HUDEP-2 (cell line): ENCODE measurements at regions not wholly inside any gene's neighbourhood (a gene's known extent, or its start where the extent isn't known, plus 50 kb on each side); places are given as distances from the start of the nearest gene placed in this dataset.
"Not testable (repeated sequence)": the region's sequence is repeated elsewhere in the genome, so short reads cannot be mapped to it uniquely, and the experiment has no call there.

ENCODE experiments used
- DNase-seq, 76 experiments: peaks; one replicate each; lab custom pipeline; 2025; ENCODE audit not compliant: unreplicated experiment in 76 of 76; lab: John Stamatoyannopoulos, UW

DNA sequence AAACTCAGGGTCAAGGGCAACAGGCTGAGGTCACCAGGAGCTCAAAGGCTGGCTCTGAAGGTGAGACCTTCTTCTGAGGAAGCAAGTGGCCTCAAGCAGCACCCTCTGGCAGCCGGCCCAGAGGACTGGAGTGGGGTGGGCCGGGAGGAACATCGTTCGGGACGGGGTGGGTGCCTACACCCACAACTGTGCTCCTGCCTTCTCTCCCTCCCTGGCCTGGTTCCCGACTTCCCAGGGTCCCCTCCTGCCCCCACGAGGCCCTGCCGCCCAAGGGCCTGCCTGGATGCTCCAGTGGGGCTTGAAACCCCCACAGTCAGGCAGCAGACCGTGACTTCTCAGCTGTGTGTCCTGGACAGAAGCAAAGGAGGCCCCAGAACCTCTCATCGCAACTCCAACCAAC lies 195.7 kb downstream of the IGLL1 start:
- DNase-seq, result no peak

DNA sequence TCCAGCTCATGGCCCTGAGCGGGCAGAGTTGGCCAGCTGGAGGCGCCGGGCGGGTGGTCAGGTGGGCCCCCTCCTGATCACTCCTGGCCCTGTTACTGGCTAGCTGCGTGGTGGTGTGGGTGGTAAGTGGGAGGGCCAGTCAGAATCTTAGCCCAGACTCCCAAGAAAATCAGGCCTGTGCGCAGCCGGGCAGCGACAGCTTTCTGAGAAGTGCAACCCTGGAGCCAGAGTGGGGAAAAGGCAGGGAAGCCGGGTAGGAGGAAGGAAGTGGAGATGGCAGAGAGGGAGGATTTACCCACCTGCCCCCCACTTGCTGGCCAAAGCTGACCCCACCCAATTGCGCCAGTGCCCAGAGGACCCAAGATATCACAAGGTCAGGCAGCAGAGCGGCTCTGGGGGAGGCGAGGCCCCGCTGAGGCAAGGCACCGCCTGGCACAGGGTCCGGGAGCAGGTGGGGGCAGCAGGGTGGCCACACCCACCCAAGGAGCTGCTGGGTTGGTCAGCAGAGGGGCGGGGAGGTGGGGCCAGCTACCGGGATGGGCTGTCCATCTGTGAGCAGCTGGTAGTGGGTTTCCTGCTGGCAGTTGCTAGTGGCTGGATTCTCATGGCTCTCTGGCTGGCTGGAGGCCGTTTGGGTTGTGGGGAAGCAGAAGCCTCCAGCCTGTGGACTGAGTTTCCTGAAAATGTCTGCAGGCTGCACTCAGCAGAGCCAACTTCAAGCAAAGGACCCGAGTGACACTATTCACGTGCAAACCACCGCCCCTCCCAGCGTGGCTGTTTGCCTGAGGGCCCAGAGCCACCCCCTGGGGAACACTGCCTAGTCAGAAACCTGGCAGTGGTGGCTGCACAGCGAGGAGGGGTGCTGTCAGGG lies 196.4 kb downstream of the IGLL1 start:
- DNase-seq, result no peak

DNA sequence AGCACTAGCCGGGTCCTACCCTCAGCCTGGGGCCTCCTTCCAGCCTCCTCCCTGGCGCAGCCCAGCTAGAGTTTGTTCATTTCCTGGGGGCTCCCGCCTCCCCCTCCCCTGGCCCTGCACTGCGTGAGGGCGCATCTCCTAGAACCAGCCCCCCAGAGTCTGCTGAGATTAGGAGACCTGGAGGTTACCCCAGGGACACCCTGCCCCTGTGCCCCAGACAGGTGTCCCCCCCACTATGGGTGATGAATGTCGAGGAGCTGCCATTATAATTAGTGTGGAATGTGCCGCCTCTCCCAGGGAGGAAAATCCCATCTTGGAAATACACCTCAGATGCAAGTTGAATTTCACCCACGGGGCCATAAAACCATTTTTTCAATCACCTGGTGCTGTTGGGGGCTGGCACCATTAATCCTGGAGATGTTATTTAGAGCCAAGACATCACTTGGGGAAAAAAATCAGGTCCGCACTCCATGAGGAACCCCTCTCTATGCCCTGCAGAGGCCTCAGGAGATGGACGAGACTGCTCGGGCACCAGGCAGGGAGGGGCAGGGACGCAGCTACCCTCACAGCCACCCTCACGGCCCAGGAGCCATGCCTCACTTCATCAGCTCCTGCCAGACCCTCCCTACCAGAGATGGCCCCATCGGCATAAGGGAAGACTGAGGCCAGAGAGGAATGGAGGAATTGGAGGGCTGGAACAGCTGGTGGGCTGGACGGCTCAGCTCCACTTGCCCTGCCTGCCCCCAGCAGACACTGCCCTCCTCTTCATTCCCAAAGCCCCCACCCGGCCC lies 197.5 kb downstream of the IGLL1 start:
- DNase-seq, result no peak

DNA sequence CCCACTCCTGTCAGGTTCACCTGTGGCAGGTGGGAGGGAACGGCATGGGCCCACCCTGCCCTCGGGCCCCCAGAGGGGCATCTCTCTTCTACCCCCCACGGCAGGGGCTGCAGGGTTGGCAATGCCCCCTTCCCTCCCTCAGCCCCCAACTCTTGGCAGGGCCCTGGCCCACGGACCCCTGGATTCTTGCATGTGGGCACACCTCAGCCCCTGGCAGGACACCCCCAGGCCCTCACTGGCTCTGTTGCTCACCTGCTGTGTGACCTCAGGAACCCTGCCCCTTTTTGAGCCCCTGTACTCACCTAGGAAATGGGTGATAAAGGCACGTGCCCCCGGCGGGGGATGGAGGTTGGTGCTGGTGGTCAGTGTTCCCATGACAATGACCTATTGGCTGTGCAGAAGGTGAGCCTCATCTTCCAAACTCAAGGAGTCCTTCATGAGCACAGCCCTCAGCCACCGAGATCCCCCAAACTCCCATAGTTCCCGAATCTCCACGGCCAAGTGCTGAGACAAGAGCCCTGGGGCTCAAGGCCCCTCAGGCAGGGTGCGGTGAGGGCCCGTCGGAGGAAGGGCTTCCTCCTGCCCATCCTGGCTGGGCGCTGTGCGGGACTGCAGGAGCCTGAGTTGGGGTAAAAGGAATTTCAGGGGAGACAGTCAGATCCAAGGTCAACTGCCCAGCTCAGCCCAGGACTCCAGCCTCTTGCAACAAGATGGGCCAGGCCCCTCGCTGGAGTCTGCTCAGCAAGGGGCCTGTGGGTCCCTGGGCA lies 198.2 kb downstream of the IGLL1 start:
- DNase-seq, result no peak

DNA sequence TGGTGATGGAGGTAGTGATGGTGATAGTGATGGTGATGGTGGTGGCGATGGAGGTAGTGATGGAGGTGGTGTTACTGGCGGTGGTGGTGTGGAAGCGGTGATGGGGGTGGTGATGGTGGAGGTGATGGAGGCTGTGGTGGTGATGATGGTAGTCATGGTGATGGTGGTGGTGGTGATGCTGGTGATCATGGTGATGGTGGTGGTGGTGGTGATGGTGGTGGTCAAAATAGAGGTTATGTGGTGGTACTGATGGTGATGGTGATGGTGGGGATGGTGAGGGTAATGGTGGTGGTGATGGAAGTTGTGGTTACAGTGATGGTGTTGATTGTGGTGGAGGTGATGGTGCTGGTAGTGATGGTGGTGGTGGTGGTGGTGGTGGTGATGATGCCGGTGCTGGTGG lies 199.2 kb downstream of the IGLL1 start:
- DNase-seq, result no peak

DNA sequence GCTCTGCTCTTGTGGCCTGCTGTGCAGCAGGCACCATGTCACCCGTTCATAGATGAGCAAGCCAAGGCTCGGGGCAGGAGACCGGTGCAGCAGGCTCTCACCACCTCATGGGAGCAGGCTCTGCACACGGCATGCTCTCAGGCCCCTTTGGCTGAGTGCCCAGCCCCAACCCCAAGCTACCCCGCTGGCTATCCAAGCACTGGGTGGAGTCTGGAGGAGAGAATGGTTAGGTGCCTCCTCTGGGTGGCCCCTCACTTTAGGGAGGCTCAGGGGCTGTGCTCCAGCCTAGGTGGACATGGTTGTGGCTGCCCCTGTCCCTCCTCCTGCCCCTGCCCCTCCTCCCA lies 199.9 kb downstream of the IGLL1 start:
- peak in 1 of 76 experiments; percentile 5 for DNase-seq

DNA sequence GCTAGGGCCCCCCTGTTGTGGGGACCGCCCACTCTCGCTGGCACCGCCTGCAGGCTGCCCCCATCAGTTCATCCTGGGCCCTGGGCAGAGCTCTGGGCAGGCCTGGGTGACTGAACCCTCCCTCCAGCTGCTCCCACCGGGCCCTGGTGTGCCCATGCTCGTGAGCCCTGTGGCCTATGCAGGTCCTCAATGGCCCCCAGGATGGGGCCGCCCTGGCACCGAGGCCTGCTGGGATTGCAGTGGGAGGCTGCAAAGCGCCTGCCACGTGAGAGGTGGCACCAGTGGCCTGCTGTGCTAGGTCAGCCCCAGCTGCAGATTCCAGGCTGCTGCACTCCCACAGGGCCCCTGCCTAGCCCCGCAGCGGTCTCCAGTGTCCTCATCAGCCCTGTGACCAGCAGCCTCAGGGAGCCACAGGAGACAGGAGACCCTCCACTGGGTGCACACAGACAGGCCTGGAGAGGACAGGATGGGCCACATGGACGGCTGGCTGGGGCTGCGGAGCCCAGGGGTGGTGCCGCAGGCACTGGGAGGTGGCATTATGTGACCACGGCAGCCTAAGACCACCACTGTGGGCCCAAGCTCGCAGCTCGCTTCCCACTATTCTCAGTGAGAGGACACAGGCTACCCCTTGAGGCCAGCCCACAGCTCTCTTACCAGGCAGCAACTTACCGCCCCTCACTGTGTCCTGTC lies 199.4 kb downstream of the BCR start:
- DNase-seq, result not testable (repeated sequence)

DNA sequence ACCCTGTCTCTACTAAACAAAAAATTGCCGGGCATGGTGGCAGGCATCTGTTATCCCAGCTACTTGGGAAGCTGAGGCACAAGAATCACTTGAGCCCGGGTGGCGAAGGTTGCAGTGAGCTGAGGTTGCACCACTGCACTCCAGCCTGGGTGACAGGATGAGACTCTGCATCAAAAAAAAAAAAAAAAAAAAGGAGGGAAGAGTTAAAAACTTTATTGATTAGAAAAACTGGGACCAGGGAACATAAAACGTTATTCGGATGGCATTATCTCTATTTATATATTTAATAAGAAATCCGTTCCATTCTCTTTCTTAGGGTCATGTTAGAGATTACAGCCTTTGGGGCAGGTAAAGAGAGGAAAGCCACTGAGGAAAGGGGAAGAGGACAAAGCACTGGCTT lies 197.5 kb downstream of the BCR start:
- no peak for DNase-seq

DNA sequence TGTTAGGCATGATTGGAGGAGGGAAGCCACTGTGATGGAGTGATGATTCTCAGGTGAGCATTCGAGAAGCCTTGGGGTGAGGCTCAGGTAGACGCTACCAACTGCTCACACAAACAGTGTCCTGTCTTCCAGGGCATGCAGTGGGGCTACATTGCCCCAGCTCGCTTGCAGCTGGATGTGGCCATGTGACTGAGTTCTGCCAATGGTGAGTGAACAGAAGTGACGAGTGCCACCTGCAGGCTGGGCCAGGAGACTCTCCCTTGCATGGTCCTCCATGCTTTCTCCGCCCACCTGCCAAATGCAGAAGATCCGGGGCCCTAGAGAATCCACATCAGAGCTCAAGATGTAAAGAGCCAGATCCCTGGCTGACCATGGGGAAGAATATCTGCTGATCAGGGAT lies 195.9 kb downstream of the BCR start:
- DNase-seq, result peak in 33 of 76 experiments; percentile 2 to 40 (median 8)

DNA sequence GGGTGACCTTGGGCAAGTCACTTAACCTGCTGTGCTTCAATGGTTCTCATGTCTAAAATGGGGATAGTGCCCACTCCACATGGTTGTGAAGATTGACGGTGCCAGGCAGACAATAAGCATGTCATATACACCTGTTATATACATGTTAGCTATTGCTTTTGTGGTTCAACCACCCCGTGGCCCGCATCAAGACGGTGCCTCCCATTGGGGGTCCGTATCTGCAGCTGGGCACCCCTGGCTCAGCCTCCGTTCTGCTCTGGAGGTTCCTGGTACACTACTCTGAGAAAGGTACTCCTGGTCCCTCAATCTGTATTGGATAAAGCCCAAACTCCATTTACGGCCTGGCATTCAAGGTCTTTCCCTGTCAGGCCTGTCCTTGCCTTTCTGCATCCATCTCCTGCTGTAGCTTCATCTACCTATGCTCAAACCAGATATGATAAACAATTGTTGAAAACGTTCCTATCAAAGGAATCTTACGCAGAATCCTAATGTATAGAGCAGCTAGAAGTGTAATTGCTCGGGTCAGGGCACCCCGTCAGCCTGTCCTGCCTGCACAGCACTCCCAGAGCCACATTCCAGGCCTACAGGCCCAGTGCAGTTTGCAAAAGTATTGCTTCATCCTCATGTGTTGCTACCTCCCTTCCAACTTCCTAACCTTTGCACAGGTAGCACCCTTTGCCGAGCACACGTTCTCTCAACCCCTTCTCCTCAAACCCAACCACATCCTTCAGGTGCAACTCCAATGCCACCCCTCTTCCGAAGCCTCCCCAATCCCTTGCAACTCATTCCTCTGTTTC lies 194.9 kb downstream of the BCR start:
- DNase-seq, result no peak

DNA sequence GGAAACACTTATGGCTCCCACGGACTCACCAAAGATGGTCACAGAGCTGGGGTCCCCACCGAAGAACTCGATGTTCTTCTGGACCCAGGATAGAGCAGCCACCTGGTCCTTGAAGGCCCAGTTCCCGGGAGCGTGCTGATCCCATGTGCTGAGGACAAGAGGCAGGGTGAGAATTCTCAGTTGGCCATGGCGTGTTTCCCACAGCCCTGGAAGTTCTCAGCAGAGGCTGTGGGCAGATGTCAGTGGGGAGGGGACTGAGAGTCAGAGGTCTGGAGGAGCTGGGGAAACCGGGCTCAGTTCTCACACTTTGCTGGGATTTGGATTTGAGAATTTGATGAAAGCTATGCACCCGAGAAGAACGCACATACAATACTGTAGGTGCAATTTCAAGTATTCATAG lies 193.3 kb downstream of the BCR start:
- DNase-seq, result no peak

DNA sequence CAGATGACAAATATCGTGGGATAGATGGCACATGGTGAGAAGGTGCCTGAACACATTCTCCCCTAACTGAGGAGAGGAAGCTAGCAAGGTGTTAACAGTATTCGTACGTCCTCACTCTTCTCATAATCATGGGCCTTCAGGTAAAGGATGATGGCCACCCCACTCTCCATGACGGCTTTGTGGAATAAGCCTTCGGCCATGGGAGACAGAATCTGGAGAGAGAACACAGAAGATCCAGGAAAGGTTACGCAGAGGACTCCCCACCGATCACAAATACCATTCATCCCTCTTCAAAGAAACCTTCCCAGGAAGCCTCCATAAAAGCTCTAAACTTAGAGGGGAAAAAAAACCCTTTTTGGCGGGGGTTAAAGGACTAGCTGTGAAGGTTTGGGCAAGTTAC lies 189.9 kb downstream of the BCR start:
- no peak for DNase-seq

DNA sequence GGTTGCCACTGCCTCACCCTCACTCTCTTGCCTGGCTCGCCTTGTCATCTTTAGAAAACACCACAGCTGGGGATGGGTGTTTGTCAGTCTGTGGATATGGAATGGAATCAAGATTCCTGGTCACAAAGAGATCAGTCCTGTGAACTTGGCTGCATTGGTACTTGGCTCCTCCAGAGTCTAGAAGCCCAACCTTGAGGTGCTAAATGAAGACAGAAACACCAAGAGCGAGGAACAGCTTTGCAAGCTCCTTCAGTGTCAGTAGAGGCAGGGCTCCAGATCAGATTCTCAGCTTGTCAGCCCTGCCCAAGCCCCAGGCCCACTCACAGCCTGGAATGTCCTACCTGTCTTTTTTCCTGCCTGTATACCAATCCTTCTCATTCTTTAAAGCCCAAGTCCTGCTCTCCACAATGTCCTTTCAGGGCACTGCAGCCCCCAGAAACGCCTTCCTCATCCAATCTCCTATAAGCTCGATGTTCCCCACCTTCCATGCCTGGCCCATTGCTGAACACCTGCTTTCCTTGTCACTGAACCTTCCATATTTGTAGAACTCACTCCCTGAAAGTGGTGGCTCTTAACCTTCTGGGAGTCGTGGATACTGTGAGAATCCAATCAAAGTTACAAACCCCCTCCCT lies 188.9 kb downstream of the BCR start:
- DNase-seq, result no peak
